ENCODE measurements at regions not wholly inside any gene's neighbourhood (a gene's known extent, or its start where the extent isn't known, plus 50 kb on each side); places are given as distances from the start of the nearest gene placed in this dataset.

DNA sequence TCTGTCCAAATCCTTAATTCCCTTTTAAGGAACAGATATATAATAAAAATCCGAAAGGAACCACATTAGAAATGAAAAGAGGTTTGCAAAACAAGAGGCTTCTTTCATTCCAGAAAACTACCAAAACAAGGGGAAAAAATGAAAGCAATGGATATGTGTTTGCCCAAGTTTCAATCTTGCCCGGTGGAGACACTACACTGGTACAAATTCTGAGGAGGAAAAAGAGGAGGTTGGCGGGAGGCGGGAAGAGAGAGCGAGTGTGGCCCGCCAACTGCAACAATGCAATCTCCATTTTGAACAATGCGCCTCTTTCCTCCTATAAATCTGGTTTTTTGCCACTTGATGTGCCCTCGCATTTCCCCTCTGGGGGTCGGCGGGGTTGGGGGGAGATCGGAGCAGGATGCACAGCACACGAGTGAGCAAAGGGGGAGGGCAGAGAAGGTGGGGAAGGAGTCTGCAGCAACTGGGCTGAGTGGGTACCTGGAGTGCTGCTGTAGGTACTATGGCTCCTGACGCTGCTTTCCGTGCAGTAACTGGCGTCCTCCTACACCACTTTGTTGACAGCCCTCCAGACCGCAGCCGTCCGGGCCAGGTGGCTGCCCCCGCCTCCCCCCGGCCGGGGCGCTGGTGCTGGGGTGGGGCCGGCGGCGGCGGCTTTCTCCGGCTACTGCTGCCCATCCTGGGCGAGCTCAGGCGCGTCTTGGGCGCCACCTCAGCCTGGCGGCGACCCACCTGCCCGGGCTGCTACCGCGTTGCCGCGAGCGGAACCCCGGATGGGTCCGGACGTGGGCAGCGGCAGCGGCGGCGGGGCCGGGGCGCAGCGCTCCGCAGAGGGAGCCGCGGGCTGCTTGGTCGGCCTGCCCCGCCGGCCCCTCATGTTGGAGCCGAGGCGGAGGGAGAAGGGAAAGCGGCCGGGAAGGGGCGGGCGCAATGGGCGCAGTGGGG lies 93.8 kb upstream of the PLEKHM1 start:
- TF ChIP-seq CTCF (IDR thresholded peaks at IDR 0.05; ENCODE audit: low read length) (no peak), EZH2 (optimal IDR thresholded peaks at IDR 0.05; ENCODE audit: low read depth, low read length) (no peak)

Data from MM.1S (cell line).